ENCODE measurements at regions not wholly inside any gene's neighbourhood (a gene's known extent, or its start where the extent isn't known, plus 50 kb on each side); places are given as distances from the start of the nearest gene placed in this dataset.

DNA sequence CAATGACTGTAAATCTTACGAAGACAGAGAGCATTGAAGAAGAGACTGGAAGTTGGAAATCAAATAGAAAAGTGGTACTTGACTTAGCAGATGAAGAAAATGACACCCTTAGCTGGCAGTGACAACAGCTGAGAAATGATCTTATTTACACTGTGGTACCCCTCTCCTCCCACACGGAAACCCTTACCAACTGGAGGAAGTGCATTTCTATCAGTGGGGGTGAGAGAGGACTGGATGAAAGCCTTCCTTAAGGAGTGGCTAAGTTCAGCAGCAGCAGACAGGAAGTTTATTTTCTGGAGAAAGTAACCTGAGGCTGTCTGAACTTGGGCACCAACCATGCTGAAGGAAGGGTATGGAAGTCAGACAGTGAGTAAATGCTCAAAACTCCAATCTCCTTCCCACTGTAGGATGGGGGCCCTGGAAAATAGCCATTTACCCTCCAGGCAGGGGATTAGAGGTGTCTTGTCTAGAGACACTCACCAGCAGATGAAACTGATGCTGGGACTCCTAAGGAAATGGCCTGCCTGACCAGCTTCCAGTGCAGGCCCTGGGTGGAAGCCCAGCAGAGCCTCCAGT lies 160.2 kb upstream of the NCK2 start:
- Histone ChIP-seq H3K9ac (no peak overlapping the region), H3K27ac (no peak overlapping the region), H3K4me3 (IDR thresholded peaks at IDR 0.05; ENCODE audit: insufficient read depth, low read depth, low read length) (no peak overlapping the region), H3K4me2 (no peak overlapping the region), H4K20me1 (ENCODE audit: insufficient read depth) (no peaks in the 10 kb centered on the region), H2AFZ (ENCODE audit: low read depth) (no peak overlapping the region), H3K27me3 (ENCODE audit: insufficient read depth, low read depth) (no peaks in the 10 kb centered on the region), H3K79me2 (ENCODE audit: insufficient read depth, low read depth) (no peaks in the 10 kb centered on the region), H3K4me1 (ENCODE audit: low read depth, poor library complexity, severe bottlenecking) (no peaks in the 10 kb centered on the region), H3K36me3 (ENCODE audit: insufficient read depth) (no peaks in the 10 kb centered on the region)
- TF ChIP-seq, protein P1, sequence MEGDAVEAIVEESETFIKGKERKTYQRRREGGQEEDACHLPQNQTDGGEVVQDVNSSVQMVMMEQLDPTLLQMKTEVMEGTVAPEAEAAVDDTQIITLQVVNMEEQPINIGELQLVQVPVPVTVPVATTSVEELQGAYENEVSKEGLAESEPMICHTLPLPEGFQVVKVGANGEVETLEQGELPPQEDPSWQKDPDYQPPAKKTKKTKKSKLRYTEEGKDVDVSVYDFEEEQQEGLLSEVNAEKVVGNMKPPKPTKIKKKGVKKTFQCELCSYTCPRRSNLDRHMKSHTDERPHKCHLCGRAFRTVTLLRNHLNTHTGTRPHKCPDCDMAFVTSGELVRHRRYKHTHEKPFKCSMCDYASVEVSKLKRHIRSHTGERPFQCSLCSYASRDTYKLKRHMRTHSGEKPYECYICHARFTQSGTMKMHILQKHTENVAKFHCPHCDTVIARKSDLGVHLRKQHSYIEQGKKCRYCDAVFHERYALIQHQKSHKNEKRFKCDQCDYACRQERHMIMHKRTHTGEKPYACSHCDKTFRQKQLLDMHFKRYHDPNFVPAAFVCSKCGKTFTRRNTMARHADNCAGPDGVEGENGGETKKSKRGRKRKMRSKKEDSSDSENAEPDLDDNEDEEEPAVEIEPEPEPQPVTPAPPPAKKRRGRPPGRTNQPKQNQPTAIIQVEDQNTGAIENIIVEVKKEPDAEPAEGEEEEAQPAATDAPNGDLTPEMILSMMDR (conservative IDR thresholded peaks at IDR 0.05; ENCODE audit: low read depth, low read length), result no peak

DNA sequence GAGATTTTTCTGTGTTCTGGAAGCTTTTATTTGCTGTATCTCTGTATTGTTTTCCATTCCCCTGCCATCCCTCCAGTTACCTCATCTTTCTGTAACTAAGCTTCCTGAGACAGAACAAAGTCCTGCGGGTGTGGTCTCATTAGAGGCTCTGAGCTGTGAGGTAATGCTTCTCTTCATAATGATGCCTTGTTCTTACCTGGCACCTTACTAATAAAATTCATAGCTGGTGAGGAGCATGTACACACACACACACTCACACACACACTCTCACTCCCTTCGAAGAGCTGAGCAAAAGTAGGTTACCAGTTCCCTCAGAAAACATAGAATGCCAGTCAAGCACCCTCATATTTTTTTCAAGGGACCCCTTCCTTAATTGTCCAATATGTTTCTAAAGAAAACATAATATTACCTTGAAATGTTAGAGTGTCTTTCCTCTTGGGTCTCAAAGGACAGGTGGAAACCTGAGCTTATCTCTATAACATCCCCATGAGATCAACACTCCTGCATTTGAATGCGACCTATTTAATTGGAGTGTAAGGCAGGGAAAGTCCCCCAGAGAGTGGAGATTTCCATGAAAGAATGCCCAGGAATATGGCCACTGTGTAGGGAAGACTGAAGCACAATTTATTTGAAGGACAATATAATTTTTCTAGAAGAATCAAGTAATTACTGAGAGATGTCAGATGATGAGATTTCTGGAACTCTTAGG lies 161.6 kb upstream of the NCK2 start:
- Histone ChIP-seq H2AFZ (ENCODE audit: low read depth) (no peak overlapping the region), H3K79me2 (ENCODE audit: insufficient read depth, low read depth) (no peaks in the 10 kb centered on the region), H3K9ac (no peak overlapping the region), H3K27me3 (ENCODE audit: insufficient read depth, low read depth) (no peaks in the 10 kb centered on the region), H4K20me1 (ENCODE audit: insufficient read depth) (no peaks in the 10 kb centered on the region), H3K36me3 (ENCODE audit: insufficient read depth) (no peaks in the 10 kb centered on the region), H3K4me3 (IDR thresholded peaks at IDR 0.05; ENCODE audit: insufficient read depth, low read depth, low read length) (no peak overlapping the region), H3K4me1 (ENCODE audit: low read depth, poor library complexity, severe bottlenecking) (no peaks in the 10 kb centered on the region), H3K27ac (no peak overlapping the region), H3K4me2 (no peak overlapping the region)
- TF ChIP-seq, protein P1 (conservative IDR thresholded peaks at IDR 0.05; ENCODE audit: low read depth, low read length), result no peak

DNA sequence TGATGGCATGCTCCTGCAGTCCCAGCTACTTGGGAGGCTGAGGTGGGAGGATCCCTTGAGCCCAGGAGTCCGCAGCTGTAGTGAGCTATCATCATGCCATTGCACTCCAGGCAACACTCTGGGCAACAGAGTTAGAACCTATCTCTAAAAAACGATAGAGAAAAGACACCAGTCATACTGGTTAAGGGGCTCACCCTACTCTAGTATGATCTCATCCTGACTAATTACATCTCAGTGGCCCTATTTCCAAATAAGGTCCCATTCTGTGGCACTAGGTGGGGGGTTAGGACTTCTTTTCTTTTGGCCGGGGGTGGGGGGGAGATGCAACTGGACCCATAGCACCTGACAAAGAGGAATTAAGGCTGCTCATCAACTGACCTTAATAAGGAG lies 163.2 kb upstream of the NCK2 start:
- TF ChIP-seq, protein P1 (conservative IDR thresholded peaks at IDR 0.05; ENCODE audit: low read depth, low read length), result no peak
- no peaks in the 10 kb centered on the region for H3K27me3 ChIP-seq (ENCODE audit: insufficient read depth, low read depth)

DNA sequence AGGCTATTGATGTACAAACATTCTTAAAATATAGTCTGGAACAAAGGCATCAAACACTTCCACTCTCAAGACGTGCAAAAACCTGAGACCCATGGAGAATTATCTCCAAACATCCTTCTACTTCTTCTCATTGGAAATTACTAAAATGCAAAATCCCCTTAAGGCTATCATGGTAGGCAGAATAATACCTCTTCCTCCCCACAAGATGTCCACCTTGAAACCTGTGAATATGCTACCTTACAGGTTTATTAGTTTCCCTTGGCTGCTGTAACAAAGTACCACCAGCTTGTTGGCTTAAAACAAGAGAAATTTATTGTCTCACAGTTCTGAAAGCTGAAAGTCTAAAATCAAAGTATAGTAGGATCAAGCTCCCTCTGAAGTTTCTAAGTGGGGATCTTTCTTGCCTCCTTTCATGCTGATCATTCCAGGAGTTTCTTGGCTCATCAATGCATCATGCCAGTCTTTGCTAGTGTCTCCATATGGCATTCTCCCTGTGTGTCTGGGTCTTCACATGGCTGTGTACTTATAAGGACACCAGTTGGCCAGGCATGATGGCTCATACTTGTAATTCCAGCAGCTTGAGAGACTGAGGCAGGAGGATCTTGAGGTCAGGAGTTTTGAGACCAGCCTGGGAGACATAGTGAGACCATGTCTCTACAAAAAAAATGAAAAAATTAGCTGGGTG lies 163.7 kb upstream of the NCK2 start:
- no peaks in the 10 kb centered on the region for H3K79me2 ChIP-seq (ENCODE audit: insufficient read depth, low read depth)
- no peak overlapping the region for H3K27ac ChIP-seq
- TF ChIP-seq, protein P1 (conservative IDR thresholded peaks at IDR 0.05; ENCODE audit: low read depth, low read length), result no peak
- no peaks in the 10 kb centered on the region for H4K20me1 ChIP-seq (ENCODE audit: insufficient read depth)
- peaks cover 9% of the 10 kb centered on the region for H3K4me1 ChIP-seq (ENCODE audit: low read depth, poor library complexity, severe bottlenecking)
- H3K4me2 ChIP-seq, result no peak overlapping the region
- no peak overlapping the region for H3K4me3 ChIP-seq (IDR thresholded peaks at IDR 0.05; ENCODE audit: insufficient read depth, low read depth, low read length)
- no peak overlapping the region for H3K9ac ChIP-seq
- H3K27me3 ChIP-seq (ENCODE audit: insufficient read depth, low read depth), result no peaks in the 10 kb centered on the region
- H2AFZ ChIP-seq (ENCODE audit: low read depth), result no peak overlapping the region
- H3K36me3 ChIP-seq (ENCODE audit: insufficient read depth), result no peaks in the 10 kb centered on the region

More for the DNA sequence above, 163.2 kb upstream of the NCK2 start:
- Histone ChIP-seq H3K4me2 (no peak overlapping the region), H3K9ac (no peak overlapping the region), H3K79me2 (ENCODE audit: insufficient read depth, low read depth) (no peaks in the 10 kb centered on the region), H3K27ac (no peak overlapping the region), H2AFZ (ENCODE audit: low read depth) (no peak overlapping the region), H3K4me1 (ENCODE audit: low read depth, poor library complexity, severe bottlenecking) (peaks cover 6% of the 10 kb centered on the region), H3K36me3 (ENCODE audit: insufficient read depth) (no peaks in the 10 kb centered on the region), H4K20me1 (ENCODE audit: insufficient read depth) (no peaks in the 10 kb centered on the region), H3K4me3 (IDR thresholded peaks at IDR 0.05; ENCODE audit: insufficient read depth, low read depth, low read length) (no peak overlapping the region)
